ENCODE measurements at regions not wholly inside any gene's neighbourhood (a gene's known extent, or its start where the extent isn't known, plus 50 kb on each side); places are given as distances from the start of the nearest gene placed in this dataset.

DNA sequence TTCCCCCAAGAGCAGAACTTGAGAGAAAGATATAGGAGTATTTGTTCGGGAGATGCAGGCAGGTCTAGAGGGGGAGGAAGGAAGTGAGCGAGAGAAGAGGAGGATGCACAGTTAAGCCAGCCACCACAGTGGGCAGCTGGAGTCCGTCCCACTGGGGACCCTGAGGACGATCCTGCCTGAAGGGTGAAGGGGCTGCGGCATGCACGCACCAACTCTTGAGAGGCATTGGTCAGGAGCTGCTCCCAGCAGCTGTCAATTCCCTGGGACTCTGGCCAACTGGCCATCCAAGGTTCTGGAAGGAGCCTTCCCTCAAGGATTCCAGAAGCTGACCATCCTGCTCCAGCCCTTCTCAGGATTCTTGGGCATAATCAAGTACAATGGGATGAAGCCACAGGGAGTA is 246.9 kb downstream of the MATN1 start:
- ATAC-seq: no peak
- H3K27me3 ChIP-seq: peaks cover 17% of the 10 kb centered on the region
- H3K4me1 ChIP-seq: no peaks in the 10 kb centered on the region
- H3K9me3 ChIP-seq: peaks cover 0 to 18% (median 0%) of the 10 kb centered on the region in 3 donors
- TF ChIP-seq EP300 (IDR thresholded peaks at IDR 0.05): no peak
- TF ChIP-seq POLR2A (IDR thresholded peaks at IDR 0.05): no peak
- TF ChIP-seq, protein P1, sequence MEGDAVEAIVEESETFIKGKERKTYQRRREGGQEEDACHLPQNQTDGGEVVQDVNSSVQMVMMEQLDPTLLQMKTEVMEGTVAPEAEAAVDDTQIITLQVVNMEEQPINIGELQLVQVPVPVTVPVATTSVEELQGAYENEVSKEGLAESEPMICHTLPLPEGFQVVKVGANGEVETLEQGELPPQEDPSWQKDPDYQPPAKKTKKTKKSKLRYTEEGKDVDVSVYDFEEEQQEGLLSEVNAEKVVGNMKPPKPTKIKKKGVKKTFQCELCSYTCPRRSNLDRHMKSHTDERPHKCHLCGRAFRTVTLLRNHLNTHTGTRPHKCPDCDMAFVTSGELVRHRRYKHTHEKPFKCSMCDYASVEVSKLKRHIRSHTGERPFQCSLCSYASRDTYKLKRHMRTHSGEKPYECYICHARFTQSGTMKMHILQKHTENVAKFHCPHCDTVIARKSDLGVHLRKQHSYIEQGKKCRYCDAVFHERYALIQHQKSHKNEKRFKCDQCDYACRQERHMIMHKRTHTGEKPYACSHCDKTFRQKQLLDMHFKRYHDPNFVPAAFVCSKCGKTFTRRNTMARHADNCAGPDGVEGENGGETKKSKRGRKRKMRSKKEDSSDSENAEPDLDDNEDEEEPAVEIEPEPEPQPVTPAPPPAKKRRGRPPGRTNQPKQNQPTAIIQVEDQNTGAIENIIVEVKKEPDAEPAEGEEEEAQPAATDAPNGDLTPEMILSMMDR (IDR thresholded peaks at IDR 0.05): no peak
- TF ChIP-seq POLR2AphosphoS5 (IDR thresholded peaks at IDR 0.05): no peak
- H3K4me3 ChIP-seq: no peak overlapping the region
- H3K27ac ChIP-seq: no peak overlapping the region
- WGBS, 2 donors (ENCODE audit: low coverage in 1 of 2): 17 to 56% methylated on average over 3 to 5 of the region's 6 CpGs
- no peaks in the 10 kb centered on the region for H3K36me3 ChIP-seq

DNA sequence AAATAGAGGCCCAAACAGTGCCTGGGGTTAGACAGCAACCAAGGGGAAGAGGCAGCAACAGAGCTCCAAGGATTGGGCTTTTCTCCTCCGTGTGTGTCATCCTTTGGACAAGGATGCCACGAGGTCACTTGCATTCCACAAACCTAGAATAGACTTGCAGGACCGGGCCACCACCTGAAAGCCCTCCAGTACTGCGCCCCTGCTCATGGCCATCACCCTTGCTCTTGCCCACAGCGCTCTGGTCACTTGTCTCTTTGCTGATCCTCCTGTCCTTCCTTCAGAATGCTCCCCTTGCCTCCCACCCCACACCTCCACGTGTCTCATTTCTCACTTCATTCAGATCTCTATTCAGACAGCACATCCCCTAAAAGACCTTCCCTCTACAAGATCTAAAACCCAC is 247.4 kb downstream of the MATN1 start:
- no peak for ATAC-seq

DNA sequence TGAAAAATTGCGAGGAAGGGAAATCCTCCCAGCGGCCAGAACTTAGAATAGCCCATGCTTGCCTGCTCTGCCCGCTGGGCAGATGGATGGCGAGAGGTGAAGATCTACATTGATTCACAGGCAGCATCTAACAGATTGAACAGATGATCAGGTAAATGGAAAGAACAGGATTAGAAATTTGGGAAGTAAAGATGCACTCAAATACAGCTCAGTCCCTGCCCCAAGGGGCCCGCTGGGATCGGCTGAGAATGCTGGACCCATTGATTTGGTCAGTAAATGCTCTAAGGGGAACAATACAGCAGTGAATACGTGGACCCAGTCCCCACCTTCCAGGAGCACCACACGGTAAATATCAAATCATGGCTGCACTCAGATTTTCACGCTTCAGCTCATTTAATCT is 248.2 kb downstream of the MATN1 start:
- no peaks in the 10 kb centered on the region for H3K4me1 ChIP-seq
- peaks cover 14% of the 10 kb centered on the region for H3K27me3 ChIP-seq
- TF ChIP-seq POLR2A (IDR thresholded peaks at IDR 0.05) (no peak), POLR2AphosphoS5 (IDR thresholded peaks at IDR 0.05) (no peak), EP300 (IDR thresholded peaks at IDR 0.05) (no peak)
- TF ChIP-seq, protein P1 (IDR thresholded peaks at IDR 0.05): no peak
- H3K4me3 ChIP-seq: no peak overlapping the region
- H3K36me3 ChIP-seq: no peaks in the 10 kb centered on the region
- no peak for ATAC-seq
- no peak overlapping the region for H3K27ac ChIP-seq
- H3K9me3 ChIP-seq: peaks cover 0 to 5% (median 0%) of the 10 kb centered on the region in 3 donors
- 77 to 81% methylated on average over 3 to 8 of the region's 9 CpGs for WGBS, 2 donors (ENCODE audit: low coverage in 1 of 2)

More for the DNA sequence above, 247.4 kb downstream of the MATN1 start:
- Histone ChIP-seq H3K36me3 (no peaks in the 10 kb centered on the region), H3K4me1 (no peaks in the 10 kb centered on the region), H3K27me3 (peaks cover 17% of the 10 kb centered on the region), H3K4me3 (no peak overlapping the region), H3K9me3 (peaks cover 0 to 13% (median 0%) of the 10 kb centered on the region in 3 donors), H3K27ac (no peak overlapping the region)
- TF ChIP-seq, protein P1 (IDR thresholded peaks at IDR 0.05): no peak
- no peak for TF ChIP-seq POLR2AphosphoS5 (IDR thresholded peaks at IDR 0.05)
- no peak for TF ChIP-seq POLR2A (IDR thresholded peaks at IDR 0.05)
- no peak for TF ChIP-seq EP300 (IDR thresholded peaks at IDR 0.05)
- WGBS, 2 donors (ENCODE audit: low coverage in 1 of 2): 62 to 66% methylated on average over 3 to 6 of the region's 6 CpGs

DNA sequence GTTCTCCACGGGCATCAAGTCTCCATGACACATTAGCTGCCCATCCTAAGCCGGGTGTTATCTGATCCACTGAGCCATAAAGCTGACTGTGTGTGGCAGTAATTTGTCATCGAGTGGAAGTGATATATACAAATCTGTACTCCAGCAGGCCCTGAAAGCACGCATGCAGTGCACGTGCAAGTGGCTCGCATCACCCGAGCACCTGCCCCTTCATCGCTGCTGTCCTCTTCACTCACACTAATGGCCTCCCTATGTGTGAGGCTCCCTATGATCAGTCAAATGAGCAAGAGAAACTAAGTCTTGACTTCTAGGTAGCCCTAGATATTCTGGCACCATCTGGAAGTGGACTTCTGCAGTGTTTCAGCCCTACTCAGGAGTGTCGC is 248.6 kb downstream of the MATN1 start:
- no peaks in the 10 kb centered on the region for H3K36me3 ChIP-seq
- no peak overlapping the region for H3K27ac ChIP-seq
- WGBS, 2 donors (ENCODE audit: low coverage in 1 of 2): 53 to 75% methylated on average over 4 to 9 of the region's 9 CpGs
- H3K4me3 ChIP-seq: no peak overlapping the region
- H3K9me3 ChIP-seq: peaks cover 0 to 1% (median 0%) of the 10 kb centered on the region in 3 donors
- TF ChIP-seq, protein P1 (IDR thresholded peaks at IDR 0.05): no peak
- no peak for TF ChIP-seq EP300 (IDR thresholded peaks at IDR 0.05)
- TF ChIP-seq POLR2A (IDR thresholded peaks at IDR 0.05): no peak
- H3K4me1 ChIP-seq: no peaks in the 10 kb centered on the region
- H3K27me3 ChIP-seq: peaks cover 13% of the 10 kb centered on the region
- ATAC-seq: no peak

GRCh38 chr1:30473922-30474817 is 249.2 kb downstream of the MATN1 start:
- TF ChIP-seq POLR2AphosphoS5 (IDR thresholded peaks at IDR 0.05) (no peak), POLR2A (IDR thresholded peaks at IDR 0.05) (no peak), EP300 (IDR thresholded peaks at IDR 0.05) (no peak)
- TF ChIP-seq, protein P1 (IDR thresholded peaks at IDR 0.05): no peak
- H3K4me3 ChIP-seq: no peak overlapping the region
- peaks cover 13% of the 10 kb centered on the region for H3K27me3 ChIP-seq
- no peaks in the 10 kb centered on the region for H3K4me1 ChIP-seq
- no peaks in the 10 kb centered on the region for H3K9me3 ChIP-seq
- ATAC-seq: no peak
- H3K36me3 ChIP-seq: no peaks in the 10 kb centered on the region
- no peak overlapping the region for H3K27ac ChIP-seq
- 63% methylated on average over 3 to 7 of the region's 8 CpGs for WGBS, 2 donors (ENCODE audit: low coverage in 1 of 2)
